Keratinocyte (primary cell): ENCODE measurements at regions not wholly inside any gene's neighbourhood (a gene's known extent, or its start where the extent isn't known, plus 50 kb on each side); places are given as distances from the start of the nearest gene placed in this dataset.

Experiments
- DNase-seq: peaks from one replicate; pipeline ENCODE4 v3.0.0-alpha.2; 2011; ENCODE audit warnings: low read depth, missing footprints, low spot score
- FAIRE-seq: peaks from 2 replicates; lab custom pipeline; 2011; peaks lifted over from hg19 to GRCh38; lab: Jason Lieb, UNC
- H2AFZ ChIP-seq: 2 replicates; pipeline ENCODE4 v1.6.0; 2012; ENCODE audit warnings: low read length, control low read depth, inconsistent platforms; ENCODE audit not compliant: control insufficient read depth
- H3K27ac ChIP-seq: 2 replicates; pipeline ENCODE4 v1.5.1; 2011; ENCODE audit warnings: low read length; ENCODE audit not compliant: control insufficient read depth, insufficient read depth
- H3K27me3 ChIP-seq: 3 replicates; pipeline ENCODE4 v1.6.0; 2011; ENCODE audit warnings: low read length; ENCODE audit not compliant: control insufficient read depth, insufficient read depth; ENCODE audit errors: extremely low read depth
- H3K36me3 ChIP-seq, 2 experiments: 2 replicates in 1 of 2; 3 replicates in 1 of 2; pipeline ENCODE4 v1.5.1; 2011; ENCODE audit warnings: low read length in 2 of 2, mild to moderate bottlenecking in 1 of 2; ENCODE audit not compliant: control insufficient read depth in 2 of 2, insufficient read depth in 2 of 2; ENCODE audit errors: extremely low read depth in 1 of 2
- H3K4me1 ChIP-seq: 3 replicates; pipeline ENCODE4 v1.5.1; 2011; ENCODE audit warnings: low read length; ENCODE audit not compliant: control insufficient read depth, insufficient read depth; ENCODE audit errors: extremely low read depth
- H3K4me2 ChIP-seq: 3 replicates; pipeline ENCODE4 v1.6.0; 2011; ENCODE audit warnings: low read depth, low read length; ENCODE audit not compliant: control insufficient read depth, insufficient read depth; ENCODE audit errors: extremely low read depth
- H3K4me3 ChIP-seq, 3 experiments: fragments of 200-600 bp in 1 of 3; sonication (generic) in 1 of 3; 2 replicates in 2 of 3; 3 replicates in 1 of 3; pipeline ENCODE4 v1.5.1; 2011 to 2016; ENCODE audit warnings: low read length in 3 of 3, mild to moderate bottlenecking in 3 of 3, control low read depth in 2 of 3, inconsistent platforms in 1 of 3, low read depth in 1 of 3, mixed read lengths in 1 of 3, mixed run types in 1 of 3, moderate library complexity in 1 of 3; ENCODE audit not compliant: control insufficient read depth in 2 of 3, insufficient read depth in 2 of 3; ENCODE audit errors: extremely low read depth in 1 of 3
- H3K79me2 ChIP-seq: 2 replicates; pipeline ENCODE4 v1.6.0; 2012; ENCODE audit warnings: low read length; ENCODE audit not compliant: control insufficient read depth, insufficient read depth
- H3K9ac ChIP-seq: 3 replicates; pipeline ENCODE4 v1.6.0; 2011; ENCODE audit warnings: low read length; ENCODE audit not compliant: control insufficient read depth, insufficient read depth; ENCODE audit errors: extremely low read depth
- H3K9me1 ChIP-seq: 3 replicates; pipeline ENCODE4 v1.6.0; 2011; ENCODE audit warnings: low read length; ENCODE audit not compliant: control insufficient read depth, insufficient read depth; ENCODE audit errors: extremely low read depth
- H3K9me3 ChIP-seq: 2 replicates; pipeline ENCODE4 v1.5.1; 2012; ENCODE audit warnings: low read depth, low read length; ENCODE audit not compliant: control insufficient read depth
- H4K20me1 ChIP-seq: 3 replicates; pipeline ENCODE4 v1.6.0; 2011; ENCODE audit warnings: low read length; ENCODE audit not compliant: control insufficient read depth, insufficient read depth; ENCODE audit errors: extremely low read depth
- CTCF ChIP-seq, 3 experiments: IDR thresholded peaks in 1 of 3; conservative IDR thresholded peaks in 1 of 3; optimal IDR thresholded peaks in 1 of 3; 2 replicates in 2 of 3; 3 replicates in 1 of 3; pipeline versions ENCODE3 to v1.5.1; 2011; ENCODE audit warnings: low read length in 3 of 3, mild to moderate bottlenecking in 3 of 3, moderate library complexity in 2 of 3, control low read depth in 1 of 3, inconsistent platforms in 1 of 3; ENCODE audit not compliant: insufficient read depth in 2 of 3; ENCODE audit errors: extremely low read depth in 1 of 3
- EZH2 ChIP-seq: IDR thresholded peaks from one replicate; pipeline ENCODE4 v1.6.1; 2012; ENCODE audit warnings: inconsistent platforms, mild to moderate bottlenecking, low read length, moderate library complexity
- dilution Hi-C: fragments of 300-500 bp; cut with MboI; formaldehyde crosslinking; loops from one replicate; pipeline ENCODE4 v1.7.0; 2020; ENCODE audit warnings: low sequenced_read_pairs; ENCODE audit not compliant: extremely low pct_ligation_motif_present

- Histone ChIP-seq H3K4me1 (peaks cover 17% of the 10 kb centered on the region), H3K9ac (no peak overlapping the region), H3K4me2 (no peak overlapping the region), H3K9me3 (no peaks in the 10 kb centered on the region), H3K79me2 (no peaks in the 10 kb centered on the region), H2AFZ (no peak overlapping the region), H3K4me3 (no peak overlapping the region), H3K36me3 (no peaks in the 10 kb centered on the region), H4K20me1 (no peaks in the 10 kb centered on the region), H3K9me1 (no peaks in the 10 kb centered on the region), H3K27ac (no peak overlapping the region), H3K27me3 (no peaks in the 10 kb centered on the region)
- dilution Hi-C loops, result no loop called here
- no peak for FAIRE-seq
- DNase-seq, result no peak
- no peak for TF ChIP-seq EZH2
- no peak for TF ChIP-seq CTCF (optimal IDR thresholded peaks at IDR 0.05 in 1 of 3, IDR thresholded peaks at IDR 0.05 in 1 of 3, conservative IDR thresholded peaks at IDR 0.05 in 1 of 3; ENCODE audit: extremely low read depth in 1 of 3, insufficient read depth in 2 of 3, low read length in 3 of 3)
Measured at GRCh38 chr21:26408511-26408910, 164.6 kb downstream of the CYYR1 start.

GRCh38 chr21:26406526-26406925, 166.6 kb downstream of the CYYR1 start:
- Histone ChIP-seq H3K36me3 (no peaks in the 10 kb centered on the region), H2AFZ (peak overlapping the region; percentile 3), H3K27ac (peak overlapping the region; percentile 53), H3K4me3 (peak overlapping the region; percentile 30 to 50 (median 40)), H3K9me3 (no peaks in the 10 kb centered on the region), H3K9ac (peak overlapping the region; percentile 26), H3K27me3 (no peaks in the 10 kb centered on the region), H4K20me1 (no peaks in the 10 kb centered on the region), H3K79me2 (no peaks in the 10 kb centered on the region), H3K9me1 (no peaks in the 10 kb centered on the region), H3K4me1 (peaks cover 17% of the 10 kb centered on the region), H3K4me2 (peak overlapping the region; percentile 81)
- dilution Hi-C loops, result no loop called here
- DNase-seq (no peak), FAIRE-seq (no peak)
- no peak for TF ChIP-seq EZH2
- no peak for TF ChIP-seq CTCF (optimal IDR thresholded peaks at IDR 0.05 in 1 of 3, IDR thresholded peaks at IDR 0.05 in 1 of 3, conservative IDR thresholded peaks at IDR 0.05 in 1 of 3; ENCODE audit: extremely low read depth in 1 of 3, insufficient read depth in 2 of 3, low read length in 3 of 3)
